Retina (tissue), 1 donor: ENCODE measurements at regions not wholly inside any gene's neighbourhood (a gene's known extent, or its start where the extent isn't known, plus 50 kb on each side); places are given as distances from the start of the nearest gene placed in this dataset.

ENCODE experiments used
- DNase-seq: peaks from one replicate; pipeline ENCODE4 v3.0.0-alpha.2; 2016

DNA sequence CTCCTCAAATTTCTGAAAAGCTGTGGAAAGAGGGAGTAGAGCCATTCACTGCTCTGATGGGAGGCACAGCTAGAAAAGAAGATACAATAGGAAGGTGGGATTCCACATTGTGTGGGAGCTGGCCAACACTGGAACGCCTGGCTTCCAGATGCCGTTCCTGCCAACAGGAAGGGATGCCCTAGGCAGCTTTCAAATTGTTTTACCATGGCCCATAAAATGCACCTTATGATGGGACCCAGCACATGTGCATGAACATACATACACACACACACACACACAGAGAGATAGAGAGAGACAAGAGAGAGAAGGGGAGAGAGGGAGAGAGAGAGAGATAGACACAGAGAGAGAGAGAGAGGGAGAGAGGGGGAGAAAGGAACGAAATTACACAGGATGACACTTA lies 86.1 kb upstream of the BZW1 start:
- DNase-seq: no peak

DNA sequence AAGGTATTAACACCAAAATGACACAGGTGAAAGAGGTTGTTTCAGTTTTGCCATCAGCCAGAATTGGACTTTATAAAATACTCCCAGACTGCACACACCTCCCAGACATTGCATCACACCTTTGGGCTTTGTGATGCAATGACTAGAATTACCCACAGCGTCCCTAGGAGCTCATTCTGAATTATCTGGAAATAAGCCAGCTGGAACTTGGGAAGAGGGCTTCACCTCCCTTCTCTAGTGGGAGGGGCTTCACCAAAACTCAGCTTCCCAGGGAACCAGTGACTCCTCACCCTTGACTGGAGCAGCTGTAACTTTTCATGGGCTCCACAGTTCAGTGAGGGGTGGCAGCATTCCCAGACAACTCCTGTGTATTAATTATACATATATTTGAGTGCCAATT lies 83.1 kb upstream of the BZW1 start:
- no peak for DNase-seq

DNA sequence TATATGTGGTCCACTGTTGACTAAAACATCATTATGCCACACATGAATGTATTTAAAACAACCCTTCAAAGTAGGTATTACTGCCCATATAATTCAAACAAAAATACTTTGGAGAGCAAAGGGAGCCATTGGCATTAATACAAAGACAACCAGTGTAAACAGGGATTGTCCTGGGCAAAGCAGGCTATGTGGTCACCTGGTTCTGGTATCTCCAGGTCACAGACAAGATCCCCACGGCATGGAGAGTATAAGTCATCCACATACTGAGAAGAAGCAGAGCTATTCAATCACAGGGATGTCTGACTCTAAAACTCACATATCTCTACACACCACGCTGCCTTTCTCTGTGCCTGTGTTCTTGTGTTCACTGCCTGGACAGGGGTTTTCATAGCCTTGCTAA lies 81.4 kb upstream of the BZW1 start:
- no peak for DNase-seq

DNA sequence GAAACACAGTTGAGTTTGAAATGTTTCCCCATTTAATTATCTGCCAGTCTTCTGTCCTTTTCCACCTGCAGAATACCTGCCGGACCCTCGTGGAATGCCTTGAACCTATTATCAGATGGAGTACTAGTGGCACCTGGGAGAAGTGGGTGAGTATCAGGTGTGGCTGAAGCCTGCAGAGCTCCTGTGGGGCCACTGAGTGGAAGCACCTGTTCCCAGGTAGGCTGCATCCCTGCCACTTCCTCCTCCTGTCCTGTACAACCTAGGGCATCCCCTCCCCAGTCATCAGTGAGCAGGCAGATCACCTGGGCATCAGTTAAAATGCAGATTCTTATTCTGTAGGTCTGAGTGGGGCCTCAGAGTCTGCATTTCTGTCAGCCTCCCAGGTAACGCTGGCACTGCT lies 80.8 kb upstream of the BZW1 start:
- DNase-seq: no peak

DNA sequence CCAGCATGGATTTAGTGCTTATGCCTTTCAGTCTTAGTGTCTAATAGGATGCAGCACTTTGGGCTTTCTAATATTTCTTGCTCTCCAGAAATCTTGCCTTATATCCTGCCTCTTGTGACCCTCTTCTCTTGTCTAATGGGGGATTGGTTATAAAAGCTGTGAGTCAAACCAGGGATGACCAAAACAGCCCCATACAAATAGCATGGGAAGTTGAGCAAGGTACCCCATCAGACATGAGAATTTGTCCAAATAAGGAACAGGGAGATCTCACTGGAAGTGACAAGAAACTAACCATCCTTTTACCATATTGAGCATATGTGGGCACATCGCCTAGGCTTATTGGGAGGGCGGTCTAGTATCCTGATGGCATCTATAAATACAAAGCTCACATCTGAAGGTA lies 78.8 kb upstream of the BZW1 start:
- no peak for DNase-seq

DNA sequence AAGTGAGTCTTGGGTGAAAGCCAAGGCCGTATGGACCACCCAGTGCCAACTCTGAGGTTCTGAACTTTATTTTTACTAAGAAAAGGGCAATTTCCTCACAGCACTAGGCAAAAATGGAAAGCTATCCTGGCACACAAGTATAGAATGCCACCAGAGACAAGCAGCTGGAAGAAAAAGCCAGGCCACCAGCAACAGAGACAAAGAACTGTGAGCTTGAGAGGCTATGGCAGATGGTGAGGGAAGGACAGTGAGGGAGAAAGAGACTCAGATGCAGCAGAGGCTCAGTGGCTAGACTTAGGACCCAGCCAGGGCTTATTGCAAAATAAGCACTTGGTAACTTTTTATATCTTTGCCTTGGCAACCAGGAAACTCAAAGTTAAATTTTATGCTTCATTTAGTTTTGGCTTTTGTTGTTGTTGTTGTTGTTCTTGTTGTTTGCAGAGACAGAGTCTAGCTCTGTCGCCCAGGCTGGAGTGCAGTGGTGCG lies 78.0 kb upstream of the BZW1 start:
- DNase-seq: no peak

DNA sequence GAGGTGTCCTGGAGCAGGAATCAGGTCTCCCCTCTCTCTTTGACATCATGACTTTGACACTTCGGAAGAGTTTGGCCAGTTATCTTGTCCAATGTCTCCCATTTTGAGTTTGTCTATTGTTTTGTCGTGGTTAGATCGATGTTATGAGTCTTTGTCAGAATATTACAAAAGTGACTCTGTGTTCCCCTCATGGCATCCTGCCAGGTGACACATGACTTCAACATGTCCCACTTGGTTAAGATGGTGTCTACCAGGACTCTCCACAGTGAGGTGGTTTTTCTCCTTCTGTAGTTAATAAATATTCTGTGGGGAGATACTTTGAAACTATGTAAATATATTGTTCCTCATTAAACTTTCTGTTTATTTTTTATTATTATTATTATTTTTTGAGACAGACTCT lies 76.6 kb upstream of the BZW1 start:
- DNase-seq: no peak

DNA sequence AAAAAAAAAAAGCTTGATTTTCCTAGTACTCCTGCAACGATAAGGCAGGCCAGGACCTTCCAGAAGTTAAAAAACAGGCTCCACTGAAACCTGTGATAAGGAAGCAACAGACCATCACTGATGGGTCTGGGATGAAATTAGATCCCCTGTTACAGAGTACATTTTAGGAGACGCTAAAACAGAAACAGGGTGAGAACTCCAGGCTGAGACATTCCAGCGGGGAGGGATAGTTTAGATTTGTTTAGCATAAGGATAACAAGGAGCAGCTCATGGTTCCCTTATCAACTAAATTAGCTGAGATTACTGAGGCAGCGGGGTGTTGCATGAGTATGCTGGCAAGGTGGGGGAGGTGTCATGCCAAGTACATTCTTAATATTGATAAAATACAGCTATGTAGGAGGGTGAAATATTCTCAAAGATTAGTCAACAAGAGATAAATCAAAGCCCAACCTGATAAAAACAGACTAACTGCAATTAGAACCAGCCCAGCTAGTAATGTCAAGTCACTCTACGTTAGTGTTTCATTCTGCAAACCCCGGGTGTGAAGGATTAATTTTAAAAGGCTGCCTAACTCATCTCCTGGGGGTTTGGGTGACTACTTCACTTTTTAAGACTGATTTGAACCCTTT lies 75.0 kb upstream of the BZW1 start:
- DNase-seq: no peak

DNA sequence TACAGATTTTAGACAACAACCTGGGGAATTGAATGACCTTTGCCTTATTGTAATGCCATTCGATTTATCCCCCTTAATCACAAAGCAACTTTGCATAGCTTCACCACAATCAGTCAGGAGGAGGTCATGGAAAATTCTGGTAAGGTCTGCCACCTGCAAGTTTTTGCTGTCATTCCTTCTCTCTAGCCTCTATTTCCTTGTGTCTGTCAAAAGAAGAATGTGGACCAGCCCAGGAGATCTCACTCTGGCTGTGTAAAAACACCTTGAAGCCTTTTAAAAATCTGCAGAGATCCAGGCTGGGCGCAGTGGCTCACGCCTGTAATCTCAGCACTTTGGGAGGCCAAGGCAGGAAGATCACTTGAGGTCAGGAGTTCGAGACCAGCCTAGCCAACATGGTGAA lies 74.1 kb upstream of the BZW1 start:
- no peak for DNase-seq

DNA sequence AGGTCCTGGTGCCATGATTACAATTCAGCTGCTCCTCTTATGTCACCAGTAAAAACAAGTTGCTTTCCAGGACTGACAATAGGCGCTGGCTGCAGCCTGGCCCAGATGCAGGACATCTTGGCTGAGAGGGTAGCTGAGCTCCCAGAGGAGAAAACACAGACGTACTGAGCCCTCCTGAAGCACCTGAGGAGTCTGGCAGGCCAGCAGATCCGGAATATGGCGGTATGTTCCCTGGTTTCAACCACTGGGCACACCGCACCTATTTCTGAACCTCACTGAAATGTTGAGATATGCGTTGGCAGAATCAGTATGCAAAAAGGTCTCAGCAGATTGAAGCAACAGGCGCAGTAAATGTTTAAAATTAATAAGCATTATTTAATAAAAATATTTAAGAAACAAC lies 73.1 kb upstream of the BZW1 start:
- DNase-seq: no peak

DNA sequence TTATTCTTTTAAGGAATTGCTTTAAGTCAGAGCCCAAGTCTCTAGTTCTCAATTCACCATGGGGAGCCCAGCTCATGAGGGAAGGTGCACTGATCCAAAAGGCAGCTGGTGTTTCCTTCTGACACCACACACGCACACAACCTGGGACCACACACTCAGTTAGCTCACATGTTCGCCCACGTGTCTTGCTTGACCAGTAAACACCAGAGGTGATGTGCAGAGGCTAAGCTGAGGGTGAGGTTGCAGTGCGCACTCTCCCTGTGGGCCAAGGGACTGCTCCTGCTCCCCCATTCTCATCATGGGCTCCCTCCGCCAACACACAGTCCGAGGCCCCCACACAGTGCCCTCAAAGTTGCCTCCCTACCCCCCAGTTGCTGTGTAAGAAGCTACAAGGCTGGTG lies 70.8 kb upstream of the BZW1 start:
- no peak for DNase-seq

DNA sequence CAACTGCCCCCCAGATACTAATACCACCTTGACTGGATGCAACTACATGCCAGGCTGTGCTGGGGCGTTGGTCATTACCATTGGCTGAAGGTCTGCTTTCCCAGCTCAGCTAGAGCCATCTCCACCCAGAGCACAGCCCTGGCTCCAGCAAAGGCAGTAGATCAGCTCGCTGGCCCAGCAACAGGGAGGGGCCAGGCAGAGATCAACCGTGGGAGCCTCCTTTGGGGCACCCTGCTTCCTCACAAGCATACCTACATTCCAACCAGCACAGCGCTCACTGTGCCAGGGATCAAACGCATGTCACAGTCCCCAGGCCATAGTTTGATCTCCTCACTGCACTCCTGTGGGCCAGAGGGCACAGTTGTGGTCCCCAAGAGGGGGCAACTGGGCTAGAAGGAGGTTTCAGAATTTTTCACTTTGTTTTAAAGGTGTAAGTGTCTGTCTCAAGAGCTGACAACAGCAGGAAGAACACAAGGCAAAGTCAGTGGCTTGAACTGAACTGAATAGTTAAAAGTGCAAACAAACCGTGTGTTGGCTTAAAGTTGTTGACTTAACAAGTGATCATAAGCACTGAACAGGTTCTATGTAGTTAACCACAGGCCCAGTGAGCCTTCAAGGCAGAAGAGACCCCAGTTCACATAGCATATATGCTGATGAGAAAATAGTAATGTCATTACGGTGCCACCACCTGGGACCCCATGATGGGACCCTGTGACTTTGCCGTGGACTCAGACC lies 70.1 kb upstream of the BZW1 start:
- DNase-seq: no peak

DNA sequence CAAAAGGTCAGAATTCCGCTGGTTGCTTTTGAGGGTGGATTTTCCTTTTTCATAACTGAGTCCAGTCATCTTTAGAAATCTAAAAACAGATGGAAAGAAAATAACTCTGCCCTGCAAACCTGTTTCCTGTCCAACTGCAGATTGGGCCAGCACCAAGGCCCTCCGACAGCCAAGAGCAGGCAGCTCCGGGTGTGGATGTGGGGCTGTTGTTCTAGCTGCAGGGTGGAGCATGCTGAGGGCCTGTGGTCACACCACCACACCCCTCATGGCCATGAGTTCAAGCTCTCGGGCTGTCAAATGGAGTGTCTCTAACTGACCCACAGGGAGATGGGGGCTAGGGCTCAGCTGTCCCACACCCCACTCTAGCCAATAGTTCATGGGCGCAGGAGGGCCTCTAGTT lies 69.3 kb upstream of the BZW1 start:
- DNase-seq: no peak

DNA sequence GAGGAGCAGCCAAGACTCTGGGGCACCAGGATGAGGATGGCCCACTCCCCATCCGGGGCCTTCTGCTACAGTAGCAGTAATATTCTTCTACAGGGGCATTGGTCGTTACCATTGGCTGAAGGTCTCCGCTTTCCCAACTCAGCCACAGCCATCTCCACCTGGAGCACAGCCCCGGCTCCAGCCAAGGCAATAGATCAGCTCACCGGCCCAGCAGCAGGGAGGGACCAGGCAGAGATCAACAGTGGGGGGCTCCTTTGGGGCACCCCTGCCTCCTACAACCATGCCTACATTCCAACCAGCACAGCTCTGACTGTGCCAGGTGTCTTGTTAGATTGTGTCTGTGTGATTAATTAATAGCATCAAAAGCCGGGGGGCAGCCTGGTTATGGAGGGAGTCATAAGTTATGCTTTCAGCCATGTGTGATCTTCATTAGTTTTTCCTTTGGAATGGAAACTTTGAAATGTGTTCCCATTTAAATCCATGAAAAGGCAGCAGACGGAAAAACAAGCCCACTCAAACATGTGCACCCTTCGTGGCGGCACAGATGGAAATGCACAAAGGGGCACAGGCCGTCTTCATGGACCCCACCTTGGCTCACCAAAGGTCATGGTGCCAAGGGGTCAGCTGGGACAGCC lies 68.6 kb upstream of the BZW1 start:
- no peak for DNase-seq

DNA sequence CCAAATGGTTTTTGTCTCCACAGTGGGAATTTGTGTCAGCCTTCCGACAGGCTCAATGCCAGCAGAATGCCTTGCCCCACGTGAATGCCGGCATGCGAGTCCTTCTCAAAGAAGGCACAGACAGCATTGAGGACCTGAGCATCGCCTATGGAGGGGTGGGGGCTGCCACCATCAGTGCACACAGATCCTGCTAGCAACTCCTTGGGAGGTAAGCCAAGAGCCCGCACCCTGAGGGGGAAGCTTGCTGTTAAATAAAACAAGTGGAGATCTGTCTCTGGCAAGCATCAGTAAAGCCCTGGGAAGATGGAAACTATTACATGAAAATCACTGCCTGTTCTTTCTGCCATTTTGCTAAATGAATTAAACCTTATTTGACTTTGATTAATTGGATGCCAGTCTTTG lies 67.5 kb upstream of the BZW1 start:
- no peak for DNase-seq

DNA sequence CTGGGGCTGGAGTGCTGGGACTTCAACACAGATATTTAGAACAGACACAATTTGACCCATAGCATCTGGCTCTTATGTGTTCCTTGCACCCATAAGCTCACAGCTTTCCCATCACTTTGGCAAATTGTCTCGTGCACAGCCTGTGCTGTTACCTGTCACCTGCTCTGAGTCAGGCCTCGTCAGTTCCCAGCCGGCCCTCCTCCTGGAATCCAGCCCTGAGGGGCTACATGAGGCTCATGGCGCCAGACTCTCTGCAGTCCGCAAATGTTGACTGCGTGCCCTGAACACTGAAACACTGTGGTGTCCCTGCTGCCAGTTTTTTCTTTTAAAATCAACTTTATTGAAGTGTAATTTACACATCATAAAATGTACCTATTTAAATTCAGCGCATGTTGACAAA lies 65.4 kb upstream of the BZW1 start:
- DNase-seq: no peak

DNA sequence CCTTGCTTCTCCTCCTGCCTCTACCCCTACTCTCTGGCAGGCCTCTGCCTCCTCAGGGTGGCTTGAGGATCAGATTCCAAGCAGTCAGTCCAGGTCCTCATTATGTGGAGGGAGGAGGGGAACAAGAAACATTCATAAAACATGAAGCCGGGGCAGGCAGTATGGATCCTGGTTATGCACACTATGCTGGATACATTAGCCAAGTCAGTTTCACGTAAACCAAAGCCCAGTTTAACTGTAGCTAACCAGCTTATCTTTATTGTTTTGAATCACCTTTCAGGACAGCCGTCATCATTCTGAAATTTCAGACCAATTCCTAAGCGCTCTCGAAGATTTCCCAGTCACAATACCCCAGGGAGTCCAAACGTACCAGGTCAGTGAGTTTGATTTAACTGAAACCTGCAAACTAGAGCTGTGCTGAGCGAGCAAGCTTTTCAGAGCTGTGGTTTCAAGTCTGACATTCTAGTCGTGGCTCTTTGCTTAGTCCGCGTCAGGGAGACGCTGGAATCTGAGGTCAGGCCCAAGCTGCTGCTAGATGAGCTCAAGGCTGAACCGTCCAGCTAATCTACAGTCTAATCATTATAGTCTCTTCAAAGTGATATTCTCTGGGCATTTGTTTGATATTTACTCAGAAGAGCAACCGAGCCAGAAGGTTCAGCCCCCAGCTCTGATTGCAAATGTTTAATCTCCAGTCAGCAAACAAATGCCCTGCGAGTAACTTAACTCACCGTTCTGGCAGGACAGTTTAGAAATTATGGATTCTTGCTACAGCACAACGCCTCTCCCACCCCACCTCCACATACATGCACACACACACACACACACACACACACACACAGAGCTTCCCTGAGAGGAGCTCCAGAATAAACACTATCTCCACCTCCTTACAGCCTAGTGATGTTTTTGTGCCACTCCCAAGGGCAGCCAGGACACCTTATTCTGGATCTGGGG lies 63.8 kb upstream of the BZW1 start:
- DNase-seq: peak; percentile 66

DNA sequence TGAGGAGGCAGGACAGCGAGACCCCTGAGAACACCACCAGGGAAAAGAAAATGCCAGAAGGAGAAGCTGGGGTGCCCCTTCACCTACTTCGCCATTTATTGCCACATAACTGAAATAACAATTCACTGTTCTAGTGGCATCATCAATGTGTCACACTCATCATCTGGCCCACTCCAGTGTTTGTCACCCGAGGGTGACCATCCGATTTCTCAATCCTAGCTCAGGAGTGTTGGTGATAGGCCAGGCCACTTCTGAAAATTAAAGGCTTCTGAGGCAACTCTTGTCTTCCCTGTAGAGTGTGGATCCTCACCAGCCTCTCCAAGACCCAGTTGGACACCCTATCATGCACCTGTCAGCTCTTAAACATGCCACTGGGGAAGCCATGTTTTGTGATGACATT lies 62.9 kb upstream of the BZW1 start:
- no peak for DNase-seq

DNA sequence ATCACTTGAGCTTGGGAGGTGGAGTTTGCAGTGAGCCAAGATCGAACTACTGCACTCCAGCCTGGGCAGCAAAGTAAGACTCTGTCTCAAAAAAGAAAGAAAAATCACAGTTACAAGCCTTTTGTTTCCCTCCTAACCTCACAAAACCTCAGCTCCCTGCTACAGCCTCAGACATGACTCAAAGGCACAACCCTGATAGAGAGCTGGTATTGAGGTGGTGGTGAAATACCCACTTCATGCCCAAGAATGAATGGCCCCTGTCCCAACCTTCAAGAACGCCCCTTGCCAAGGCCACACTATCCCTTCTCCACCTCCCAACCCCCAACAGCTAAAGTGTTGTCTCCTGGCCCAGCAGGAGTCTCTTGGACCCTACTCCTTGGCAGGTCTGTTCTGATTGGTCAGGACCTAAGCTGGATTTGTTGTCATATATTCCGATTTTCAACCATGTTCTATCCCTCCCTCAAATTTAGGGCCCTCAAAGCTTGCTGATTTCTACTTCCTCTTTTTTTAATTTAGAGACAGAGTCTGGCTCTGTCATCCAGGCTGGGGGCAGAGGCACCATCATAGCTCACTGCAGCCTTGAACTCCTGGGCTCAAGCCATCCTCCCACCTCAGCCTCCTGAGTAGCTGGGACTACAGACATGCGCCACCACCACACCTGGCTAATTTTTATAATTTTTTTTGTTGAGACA lies 61.9 kb upstream of the BZW1 start:
- DNase-seq: no peak

DNA sequence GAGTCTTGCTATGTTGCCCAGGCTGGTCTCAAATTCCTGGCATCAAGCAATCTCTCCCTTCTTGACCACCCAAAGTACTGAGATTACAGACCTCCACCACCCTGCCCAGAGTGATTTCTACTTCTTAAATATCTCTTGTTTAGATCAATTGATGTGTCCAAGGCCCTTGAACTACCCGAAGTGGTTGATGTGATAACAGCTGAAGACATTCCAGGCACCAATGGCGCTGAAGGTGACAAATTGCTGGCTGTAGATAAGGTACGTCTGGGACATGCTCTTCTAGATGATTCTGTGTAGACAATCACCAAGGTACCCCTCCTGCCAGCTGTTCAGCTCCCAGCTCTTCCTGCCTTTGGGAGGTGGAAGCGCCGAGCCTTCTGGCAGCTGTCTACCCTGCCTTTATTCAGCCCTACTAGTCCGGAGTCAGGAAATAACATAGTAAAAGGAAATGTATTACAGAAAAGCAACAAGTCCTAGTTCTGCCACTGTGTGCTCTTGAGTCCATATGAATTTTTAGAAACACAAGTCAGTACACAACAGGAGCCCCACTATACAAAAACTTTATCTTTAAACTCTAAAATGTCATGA lies 61.3 kb upstream of the BZW1 start:
- no peak for DNase-seq

DNA sequence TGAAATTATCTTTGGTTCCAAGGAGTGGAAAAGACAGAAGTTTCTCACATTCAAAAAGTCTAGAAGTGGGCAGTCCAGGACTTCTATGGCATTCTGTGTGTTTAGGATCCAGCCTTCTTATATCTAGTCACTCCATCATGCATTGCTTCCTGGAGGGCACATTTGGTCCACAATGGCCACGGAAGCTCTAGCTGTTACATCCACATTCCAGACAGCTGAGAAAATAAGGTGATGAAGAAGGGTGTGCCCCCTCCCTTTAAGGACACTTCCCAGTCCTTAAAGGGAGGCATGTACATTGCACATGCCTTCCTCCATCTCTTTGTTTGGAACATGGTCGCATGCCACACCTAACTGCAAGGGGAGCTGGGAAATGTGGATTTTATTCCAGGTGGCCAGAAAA lies 59.9 kb upstream of the BZW1 start:
- no peak for DNase-seq

DNA sequence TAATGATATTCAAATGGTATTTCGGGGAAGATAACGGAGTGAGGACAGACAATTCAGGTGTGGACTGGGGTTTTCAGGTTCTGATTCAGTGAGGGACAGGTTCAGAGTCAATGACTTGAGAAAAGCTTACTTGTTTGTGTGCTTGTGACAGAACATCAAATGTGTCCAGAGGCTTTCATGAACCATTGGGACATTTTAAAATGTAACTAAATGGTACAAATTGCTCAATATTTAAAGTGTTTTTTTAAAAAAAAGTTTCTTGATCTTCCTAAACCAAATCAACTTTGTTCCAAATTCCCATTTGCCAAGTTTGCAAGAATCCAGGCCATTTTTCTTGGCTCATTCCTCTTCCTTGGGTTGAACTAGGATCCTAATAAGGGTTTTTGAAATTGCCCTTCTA lies 59.4 kb upstream of the BZW1 start:
- DNase-seq: no peak
